NCI-H2171 treated with DMSO at 0.1 percent for 48 hours (cell line): ENCODE measurements at regions not wholly inside any gene's neighbourhood (a gene's known extent, or its start where the extent isn't known, plus 50 kb on each side); places are given as distances from the start of the nearest gene placed in this dataset.

Experiments
- DNase-seq: peaks from one replicate; lab custom pipeline; 2025; lab: John Stamatoyannopoulos, UW

DNA sequence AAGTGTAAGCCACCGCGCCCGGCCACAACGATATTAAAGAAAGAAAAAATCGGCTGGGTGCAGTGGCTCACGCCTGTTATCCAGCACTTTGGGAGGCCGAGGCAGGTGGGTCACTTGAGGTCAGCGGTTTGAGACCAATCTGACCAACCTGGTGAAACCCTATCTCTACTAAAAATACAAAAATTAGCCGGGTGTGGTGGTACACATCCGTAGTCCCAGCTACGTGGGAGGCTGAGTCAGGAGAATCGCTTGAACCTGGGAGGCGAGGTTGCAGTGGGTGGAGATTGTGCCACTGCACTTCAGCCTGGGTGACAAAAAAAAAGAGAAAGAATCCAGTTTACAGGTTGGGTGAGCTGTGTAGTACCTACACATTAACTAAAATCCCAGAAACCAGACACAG is 99.9 kb upstream of the CACNA1A start:
- no peak for DNase-seq

GRCh38 chr19:13604902-13605586 is 98.8 kb upstream of the CACNA1A start:
- no peak for DNase-seq

DNA sequence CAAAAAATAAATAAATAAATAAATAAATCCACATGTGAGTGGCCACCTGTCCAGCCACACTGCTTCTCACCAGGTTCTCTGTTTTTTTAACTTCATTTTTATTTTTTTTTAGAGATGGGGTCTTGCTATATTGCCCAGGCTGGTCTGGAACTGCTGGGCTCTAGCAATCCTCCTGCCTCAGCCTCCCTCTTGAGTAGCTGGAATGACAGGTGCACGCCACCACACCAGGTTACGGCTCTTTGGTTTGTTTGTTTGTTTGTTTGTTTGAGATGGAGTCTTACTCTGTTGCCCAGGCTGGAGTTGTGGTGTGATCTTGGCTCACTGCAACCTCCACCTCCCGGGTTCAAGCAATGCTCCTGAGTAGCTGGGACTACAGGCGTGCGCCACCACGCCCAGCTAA is 94.5 kb upstream of the CACNA1A start:
- DNase-seq = no peak

DNA sequence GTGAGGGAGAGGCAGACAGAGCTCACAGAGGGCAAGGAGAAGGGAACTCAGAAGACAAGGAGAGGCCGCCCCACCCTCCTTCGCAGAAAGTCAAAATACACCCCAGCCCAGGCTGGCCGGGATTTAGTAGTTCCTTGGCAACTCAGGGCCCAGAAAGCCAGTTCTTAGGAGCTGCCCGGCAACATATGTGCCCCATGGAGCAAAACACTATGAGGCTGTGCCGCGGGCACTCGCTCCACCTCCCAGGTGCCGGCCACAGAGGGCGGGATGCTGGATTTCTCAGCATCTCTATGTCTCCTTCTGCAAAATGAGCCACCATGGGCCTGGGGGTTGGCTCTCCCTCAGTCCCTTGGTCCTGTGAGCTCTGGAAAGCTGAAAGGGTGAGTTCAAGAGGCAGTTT is 93.8 kb upstream of the CACNA1A start:
- DNase-seq = no peak

DNA sequence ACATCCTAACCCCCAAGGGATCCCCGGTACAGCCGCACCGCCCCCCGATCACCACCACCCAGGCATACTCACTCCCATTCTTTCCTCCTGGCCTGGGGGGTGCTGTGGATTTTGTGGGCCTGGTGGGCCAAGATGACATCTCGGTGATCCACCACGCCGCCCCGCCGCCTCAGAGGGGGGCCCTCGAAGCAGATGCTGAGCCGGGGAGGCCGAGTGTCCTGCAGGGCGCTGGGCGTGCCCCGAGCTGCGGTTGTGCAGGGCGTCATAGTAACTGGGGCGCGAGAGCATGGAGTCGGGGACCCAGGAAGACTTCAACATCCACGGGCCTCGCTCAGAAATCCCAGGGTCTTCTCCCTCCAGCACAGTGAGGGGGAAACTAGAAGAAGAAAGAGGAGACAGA is 93.4 kb upstream of the CACNA1A start:
- DNase-seq = no peak

GRCh38 chr19:13598098-13598497 is 91.8 kb upstream of the CACNA1A start:
- DNase-seq = no peak

DNA sequence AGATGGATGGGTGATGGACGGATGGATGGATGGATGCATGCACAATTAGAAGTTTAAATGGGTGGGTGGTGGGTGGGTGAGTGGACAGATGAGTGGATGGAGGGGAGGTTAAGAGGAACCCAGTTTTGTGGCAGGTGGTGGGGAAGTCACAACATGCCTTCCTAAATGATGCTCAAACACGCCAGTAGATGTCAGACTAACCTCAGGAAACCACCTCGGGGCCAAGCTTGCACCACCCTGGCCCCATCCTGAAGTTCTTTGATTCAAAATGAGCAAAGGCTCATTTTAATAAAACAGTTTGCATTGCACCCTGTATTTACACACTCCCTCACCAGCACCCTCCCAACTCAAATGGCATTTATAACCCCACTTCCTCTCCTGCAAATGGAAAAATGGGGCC is 91.4 kb upstream of the CACNA1A start:
- peak; percentile 77 for DNase-seq

- peak; percentile 59 for DNase-seq
Observed at GRCh38 chr19:13588957-13589833, 82.9 kb upstream of the CACNA1A start.

DNA sequence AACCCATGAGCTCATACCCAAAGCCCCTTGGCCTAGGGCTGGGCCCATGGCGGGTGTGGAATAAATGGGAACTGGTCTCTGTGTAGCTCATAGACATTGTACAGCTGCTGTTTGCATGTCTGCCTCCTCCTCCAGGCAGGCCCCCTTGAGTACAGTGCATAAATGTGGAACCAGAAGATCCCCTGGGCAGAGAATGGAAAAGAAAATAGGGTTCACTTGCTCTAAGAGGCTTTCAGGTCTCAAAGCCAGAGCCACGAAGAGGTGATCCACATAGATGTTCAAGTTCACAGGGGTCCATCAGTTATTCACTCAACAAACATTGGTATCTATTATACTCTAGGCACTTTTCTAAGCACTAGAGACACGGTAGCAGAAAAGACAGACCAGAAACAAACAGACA is 79.2 kb upstream of the CACNA1A start:
- no peak for DNase-seq

DNA sequence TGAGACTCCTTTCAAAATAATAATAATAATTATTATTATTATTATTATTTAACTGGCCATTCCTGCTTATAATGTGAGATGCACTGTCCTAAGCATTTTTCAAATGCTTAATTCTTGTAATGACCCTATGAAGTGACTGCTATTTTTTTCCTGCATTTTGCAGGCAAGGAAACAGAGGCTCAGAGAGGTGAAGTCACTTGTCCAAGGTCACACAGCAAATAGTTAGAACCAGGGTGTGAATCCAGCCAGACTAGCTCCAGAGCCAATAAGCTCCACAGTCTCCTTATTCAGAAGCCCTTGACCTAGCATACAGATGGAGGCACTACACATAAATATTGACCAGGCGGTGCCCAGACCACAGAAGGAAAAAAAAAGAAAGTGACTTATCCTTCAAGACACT is 77.5 kb upstream of the CACNA1A start:
- DNase-seq = no peak

DNA sequence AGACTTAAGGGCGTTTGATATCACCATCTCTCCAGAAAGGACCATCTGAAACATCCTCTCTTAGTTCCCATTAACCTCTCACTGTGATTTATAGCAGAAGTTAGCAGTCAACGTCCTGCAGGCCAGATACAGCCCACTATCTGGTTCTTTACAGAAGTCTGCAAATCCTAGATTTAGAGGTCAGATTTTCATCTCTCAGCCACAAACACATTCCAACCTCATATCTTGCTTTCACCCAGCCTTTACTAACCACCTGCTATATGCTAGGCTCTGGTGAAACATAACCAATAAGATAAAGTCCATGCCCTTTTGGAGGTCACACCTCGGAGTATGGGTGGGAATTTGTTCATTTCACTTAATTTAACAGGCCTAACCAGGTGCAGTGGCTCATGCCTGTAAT is 76.8 kb upstream of the CACNA1A start:
- no peak for DNase-seq

DNA sequence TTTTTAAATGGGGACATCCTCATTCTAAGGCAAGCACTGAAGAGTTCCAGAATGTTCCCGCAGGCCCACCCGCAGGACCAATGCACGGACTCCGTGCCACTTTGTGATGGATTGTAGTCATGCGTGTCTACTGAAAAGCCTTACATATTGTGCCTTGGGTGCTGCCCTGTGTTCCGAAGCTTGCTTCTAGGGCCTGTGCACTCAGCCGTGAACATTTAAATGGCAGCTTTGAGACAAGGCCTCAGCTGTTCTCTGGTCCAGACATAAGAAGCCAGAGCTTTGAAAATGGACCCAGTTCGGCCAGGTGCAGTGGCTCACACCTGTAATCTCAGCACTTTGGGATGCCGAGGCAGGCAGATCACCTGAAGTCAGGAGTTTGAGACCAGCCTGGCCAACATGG is 75.3 kb upstream of the CACNA1A start:
- DNase-seq = no peak

DNA sequence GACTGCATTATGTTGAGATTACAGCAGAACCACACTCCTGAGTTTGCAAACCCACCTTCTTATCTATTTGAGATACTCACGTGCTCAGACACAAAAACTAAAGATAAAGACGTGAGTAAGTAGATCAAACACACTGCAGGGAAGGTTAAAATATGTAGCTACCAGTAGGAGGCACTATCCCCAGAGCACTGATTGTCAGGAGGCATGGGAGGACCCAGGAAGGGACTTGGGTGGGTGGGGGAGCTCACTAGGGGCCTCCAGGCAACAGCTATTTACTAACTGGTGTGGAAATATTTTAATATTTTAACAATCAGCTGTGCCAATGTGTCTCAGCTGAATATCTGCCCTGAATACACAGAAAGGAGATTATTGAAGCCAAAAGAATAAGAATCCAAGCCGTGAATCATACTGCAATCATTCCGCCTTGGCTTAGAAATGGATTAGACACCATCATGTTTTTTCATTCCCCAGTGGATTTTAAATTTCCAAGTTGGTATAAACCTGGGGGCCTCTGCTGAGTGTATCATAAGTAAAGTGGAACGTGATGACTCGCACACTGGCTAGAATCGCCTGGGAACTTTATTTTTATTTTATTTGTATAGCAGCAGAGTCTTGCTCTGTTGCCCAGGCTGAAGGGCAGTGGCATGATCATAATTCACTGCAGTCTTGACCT is 73.2 kb upstream of the CACNA1A start:
- no peak for DNase-seq

DNA sequence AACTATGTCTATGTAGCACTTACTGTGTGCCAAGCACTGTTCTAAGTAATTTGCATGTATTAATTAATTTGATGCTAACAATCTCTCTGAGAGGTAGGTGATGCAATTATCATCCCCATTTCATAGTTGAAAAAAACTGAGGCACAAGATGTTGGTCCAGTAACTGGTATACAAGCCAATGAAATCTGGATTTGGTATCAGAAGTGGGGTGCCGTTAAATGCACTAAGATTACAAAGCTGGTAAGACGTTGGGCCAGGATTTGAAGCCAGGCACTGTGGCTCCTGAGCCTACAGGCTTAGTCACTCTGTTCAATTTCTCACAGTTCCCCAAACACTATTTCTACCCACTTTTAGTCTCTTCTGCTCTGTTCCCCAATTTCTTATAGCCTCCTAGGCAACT is 70.4 kb upstream of the CACNA1A start:
- DNase-seq = no peak

GRCh38 chr19:13574933-13575332 is 68.7 kb upstream of the CACNA1A start:
- DNase-seq = no peak

DNA sequence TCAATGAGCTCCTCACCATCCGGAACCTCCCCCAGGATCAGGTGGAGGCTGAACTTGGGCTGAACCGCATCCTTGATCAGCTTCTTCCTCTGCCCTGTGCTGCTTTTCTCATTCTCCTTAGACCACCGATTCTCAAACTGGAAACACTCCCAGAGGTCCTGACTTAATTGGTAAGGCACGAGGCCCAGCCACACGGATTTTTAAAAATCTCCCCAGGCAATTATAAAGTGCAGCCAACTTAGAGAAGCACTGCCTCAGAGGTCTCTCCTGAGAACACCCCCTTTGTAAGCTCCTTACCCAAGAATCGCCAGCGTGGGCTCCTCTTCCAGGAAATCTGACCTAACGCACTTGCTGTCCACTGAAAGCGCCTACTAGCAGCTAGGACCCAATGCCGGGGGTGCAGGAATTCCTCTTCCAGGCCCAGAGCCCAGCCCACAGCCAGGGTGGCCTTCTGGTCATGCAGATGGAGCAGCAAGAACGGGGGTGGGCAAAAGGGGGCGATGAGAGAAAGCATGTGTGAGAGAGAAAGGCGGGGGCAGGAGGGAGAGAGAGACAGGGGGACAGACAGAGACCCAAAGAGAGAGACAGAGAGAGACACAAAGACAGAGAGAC is 66.9 kb upstream of the CACNA1A start:
- no peak for DNase-seq

- no peak for DNase-seq
Observed at GRCh38 chr19:13561461-13561860, 55.2 kb upstream of the CACNA1A start.

DNA sequence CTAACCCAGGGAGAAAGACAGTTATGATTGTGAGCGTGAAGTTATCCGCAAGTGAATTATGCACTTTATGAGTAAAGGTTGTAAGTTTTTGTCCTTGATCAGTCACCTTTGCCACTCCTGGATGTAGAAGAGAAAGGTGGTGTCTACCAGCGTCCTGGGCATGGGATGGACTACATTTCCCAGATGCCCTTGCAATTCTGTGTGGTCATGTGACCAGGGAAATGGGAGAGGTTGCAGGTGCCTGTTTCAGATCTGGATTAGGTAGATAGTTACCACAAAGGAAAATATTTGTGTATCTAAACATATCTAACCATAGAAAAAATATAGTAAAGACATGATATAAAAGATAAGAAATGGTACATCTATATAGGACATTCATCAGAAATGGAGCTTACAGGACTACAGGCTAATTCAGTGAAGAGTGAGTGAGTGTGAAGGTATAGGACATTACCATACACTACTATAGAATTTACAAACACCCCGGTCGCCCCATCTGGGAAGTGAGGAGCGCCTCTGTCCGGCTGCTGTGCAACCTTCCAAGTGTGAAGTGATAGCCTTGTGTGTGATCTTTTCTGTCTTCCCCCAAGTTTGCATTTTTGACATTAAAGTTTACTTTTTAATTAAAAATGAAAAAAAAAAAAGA is 51.6 kb upstream of the CACNA1A start:
- DNase-seq = peak; percentile 47

- DNase-seq = no peak
Observed at GRCh38 chr19:13556552-13556951, 50.3 kb upstream of the CACNA1A start.
